Calu3 (cell line): ENCODE measurements at regions not wholly inside any gene's neighbourhood (a gene's known extent, or its start where the extent isn't known, plus 50 kb on each side); places are given as distances from the start of the nearest gene placed in this dataset.

Source experiments
- BruUV-seq: library from RNA; stranded (reverse); fragments of 400-500 nt; replicated peaks from 2 replicates; lab custom pipeline; 2021; lab: Mats Ljungman, UMichigan
- CTCF ChIA-PET: fragments of 300-600 bp; sonication (Branson Sonifier 250); formaldehyde crosslinking; loops from one replicate; lab custom pipeline; 2022; ENCODE audit warnings: antibody characterized with exemption; lab: Charles Lee
- DNase-seq: peaks from one replicate; pipeline ENCODE4 v3.0.0; 2022
- H3K27ac Mint-ChIP-seq: one replicate; pipeline ENCODE4 v1.8.0; 2022; ENCODE audit warnings: mixed read lengths; ENCODE audit not compliant: unreplicated experiment
- H3K27me3 Mint-ChIP-seq: one replicate; pipeline ENCODE4 v1.8.0; 2022; ENCODE audit warnings: mixed read lengths; ENCODE audit not compliant: unreplicated experiment
- H3K36me3 Mint-ChIP-seq: one replicate; pipeline ENCODE4 v1.8.0; 2022; ENCODE audit warnings: mild to moderate bottlenecking, moderate library complexity, mixed read lengths; ENCODE audit not compliant: insufficient read depth, unreplicated experiment
- H3K4me1 Mint-ChIP-seq: one replicate; pipeline ENCODE4 v1.8.0; 2022; ENCODE audit warnings: mild to moderate bottlenecking, low read depth, mixed read lengths; ENCODE audit not compliant: unreplicated experiment
- H3K4me3 Mint-ChIP-seq: one replicate; pipeline ENCODE4 v1.8.0; 2022; ENCODE audit warnings: mild to moderate bottlenecking, low read depth, moderate library complexity, mixed read lengths; ENCODE audit not compliant: unreplicated experiment
- H3K9me3 Mint-ChIP-seq: one replicate; pipeline ENCODE4 v1.8.0; 2022; ENCODE audit warnings: low read depth, mixed read lengths; ENCODE audit not compliant: unreplicated experiment
- CTCF ChIP-seq: fragments of 200-600 bp; IDR thresholded peaks from one replicate; pipeline ENCODE4 v1.8.0; 2022; ENCODE audit warnings: antibody characterized with exemption; ENCODE audit not compliant: unreplicated experiment
- intact Hi-C: fragments of 100-400 bp; cut with micrococcal nuclease; formaldehyde crosslinking; loops from one replicate; pipeline ENCODE4 v1.10.0; 2022; ENCODE audit not compliant: unreplicated experiment

DNA sequence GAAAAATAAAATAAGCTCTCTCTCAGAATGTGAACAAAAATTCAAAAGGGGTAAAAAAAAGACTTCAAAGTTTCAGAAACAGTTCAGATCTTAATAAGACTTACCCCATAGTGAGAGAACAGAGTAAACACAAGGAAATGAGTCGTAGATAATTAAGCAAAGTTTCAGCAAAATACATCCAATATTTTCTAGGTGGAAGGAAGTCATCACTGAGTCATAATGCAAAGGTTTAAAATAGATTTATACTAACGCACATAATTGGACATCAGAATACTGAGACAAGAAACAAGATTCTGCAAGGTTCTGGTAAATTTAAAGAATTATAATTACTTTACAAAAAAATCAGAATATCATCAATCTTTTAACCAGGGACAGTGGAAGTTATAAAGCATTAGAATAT is 1370.7 kb upstream of the ATXN8OS start:
- H3K4me1 Mint-ChIP-seq = no peaks in the 10 kb centered on the region
- no peaks in the 10 kb centered on the region for H3K27me3 Mint-ChIP-seq
- no TSS peak for BruUV-seq
- no peak overlapping the region for H3K4me3 Mint-ChIP-seq
- intact Hi-C loops = no loop called here
- no peak for TF ChIP-seq CTCF
- no peaks in the 10 kb centered on the region for H3K36me3 Mint-ChIP-seq
- H3K9me3 Mint-ChIP-seq = no peaks in the 10 kb centered on the region
- H3K27ac Mint-ChIP-seq = no peak overlapping the region
- CTCF ChIA-PET = no interaction called here
- DNase-seq = no peak

GRCh38 chr13:68727798-68728197 is 1379.8 kb upstream of the ATXN8OS start:
- no peaks in the 10 kb centered on the region for H3K27me3 Mint-ChIP-seq
- no peak for DNase-seq
- no peak overlapping the region for H3K27ac Mint-ChIP-seq
- no peaks in the 10 kb centered on the region for H3K36me3 Mint-ChIP-seq
- no TSS peak for BruUV-seq
- TF ChIP-seq CTCF = no peak
- CTCF ChIA-PET = no interaction called here
- H3K9me3 Mint-ChIP-seq = no peaks in the 10 kb centered on the region
- no peak overlapping the region for H3K4me3 Mint-ChIP-seq
- no peaks in the 10 kb centered on the region for H3K4me1 Mint-ChIP-seq
- intact Hi-C loops = no loop called here

DNA sequence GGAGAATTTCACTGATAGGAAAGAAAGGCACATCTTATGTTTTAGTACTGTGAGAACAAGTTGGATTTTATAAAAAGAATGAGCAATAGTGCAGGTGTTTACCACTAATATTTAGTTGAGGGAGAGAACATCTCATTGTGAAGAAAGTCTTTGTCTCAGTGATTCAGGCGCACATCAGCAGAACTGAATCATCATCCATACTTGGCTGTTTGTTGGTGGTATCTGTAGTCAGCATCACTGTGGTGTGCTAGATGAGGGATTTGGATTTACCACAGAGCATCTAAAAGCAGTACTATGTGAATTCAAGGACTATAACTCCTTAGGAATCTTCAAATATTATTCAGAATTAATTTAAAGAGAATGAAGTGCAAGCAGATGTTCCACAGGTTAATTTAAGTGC is 1380.5 kb upstream of the ATXN8OS start:
- Mint-ChIP-seq H3K4me1 (no peaks in the 10 kb centered on the region), H3K36me3 (no peaks in the 10 kb centered on the region), H3K4me3 (no peak overlapping the region), H3K9me3 (no peaks in the 10 kb centered on the region), H3K27ac (no peak overlapping the region), H3K27me3 (no peaks in the 10 kb centered on the region)
- CTCF ChIA-PET = no interaction called here
- no TSS peak for BruUV-seq
- DNase-seq = no peak
- intact Hi-C loops = no loop called here
- TF ChIP-seq CTCF = no peak

GRCh38 chr13:68719815-68720214 is 1387.8 kb upstream of the ATXN8OS start:
- CTCF ChIA-PET = no interaction called here
- no peaks in the 10 kb centered on the region for H3K27me3 Mint-ChIP-seq
- BruUV-seq = no TSS peak
- no peak overlapping the region for H3K27ac Mint-ChIP-seq
- H3K4me3 Mint-ChIP-seq = no peak overlapping the region
- H3K36me3 Mint-ChIP-seq = no peaks in the 10 kb centered on the region
- TF ChIP-seq CTCF = no peak
- DNase-seq = no peak
- intact Hi-C loops = no loop called here
- H3K9me3 Mint-ChIP-seq = no peaks in the 10 kb centered on the region
- H3K4me1 Mint-ChIP-seq = no peaks in the 10 kb centered on the region
